ENCODE measurements at regions not wholly inside any gene's neighbourhood (a gene's known extent, or its start where the extent isn't known, plus 50 kb on each side); places are given as distances from the start of the nearest gene placed in this dataset.

- no peak overlapping the region for H3K4me3 ChIP-seq (ENCODE audit: control insufficient read depth, low read depth, low read length)
- DNase-seq (ENCODE audit: low read depth): peak; percentile 20
- peak; percentile 75 for TF ChIP-seq CTCF (IDR thresholded peaks at IDR 0.05; ENCODE audit: control insufficient read depth, insufficient read depth, low read depth, low read length, missing control alignments)
Observed at GRCh38 chr13:78137404-78138142, 218.9 kb upstream of the EDNRB start.

- no peak for TF ChIP-seq CTCF (IDR thresholded peaks at IDR 0.05; ENCODE audit: control insufficient read depth, insufficient read depth, low read depth, low read length, missing control alignments)
- H3K4me3 ChIP-seq (ENCODE audit: control insufficient read depth, low read depth, low read length): no peak overlapping the region
Observed at GRCh38 chr13:78136966-78137365, 218.3 kb upstream of the EDNRB start.

GRCh38 chr13:78133511-78133910 lies 214.9 kb upstream of the EDNRB start:
- no peak for DNase-seq (ENCODE audit: low read depth)
- H3K4me3 ChIP-seq (ENCODE audit: control insufficient read depth, low read depth, low read length): no peak overlapping the region
- no peak for TF ChIP-seq CTCF (IDR thresholded peaks at IDR 0.05; ENCODE audit: control insufficient read depth, insufficient read depth, low read depth, low read length, missing control alignments)

More at GRCh38 chr13:78136966-78137365, 218.3 kb upstream of the EDNRB start:
- no peak for DNase-seq (ENCODE audit: low read depth)

- DNase-seq (ENCODE audit: low read depth): no peak
- H3K4me3 ChIP-seq (ENCODE audit: control insufficient read depth, low read depth, low read length): no peak overlapping the region
- peak; percentile 19 for TF ChIP-seq CTCF (IDR thresholded peaks at IDR 0.05; ENCODE audit: control insufficient read depth, insufficient read depth, low read depth, low read length, missing control alignments)
Observed at GRCh38 chr13:78131811-78132210, 213.2 kb upstream of the EDNRB start.

DNA sequence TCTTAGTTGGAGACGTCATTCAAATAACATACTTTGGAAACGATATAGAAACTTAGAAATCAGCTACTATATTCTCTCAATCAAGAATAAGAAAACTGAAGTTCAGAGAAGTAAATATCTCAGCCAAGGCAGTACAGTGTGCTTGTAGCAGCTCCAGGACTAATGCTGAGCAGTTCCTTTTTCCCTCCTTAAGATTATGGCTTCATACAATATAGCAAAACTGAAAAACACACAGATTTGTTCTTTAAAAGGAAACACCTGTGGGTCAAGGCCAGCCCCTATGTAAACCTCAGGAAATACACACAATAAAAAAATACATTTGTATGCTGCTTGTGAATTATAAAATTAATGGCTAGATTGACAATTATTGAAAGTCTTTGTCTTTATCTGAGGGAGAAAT lies 212.7 kb upstream of the EDNRB start:
- no peak for TF ChIP-seq CTCF (IDR thresholded peaks at IDR 0.05; ENCODE audit: control insufficient read depth, insufficient read depth, low read depth, low read length, missing control alignments)
- no peak for DNase-seq (ENCODE audit: low read depth)
- no peak overlapping the region for H3K4me3 ChIP-seq (ENCODE audit: control insufficient read depth, low read depth, low read length)

GRCh38 chr13:78129823-78130222 lies 211.2 kb upstream of the EDNRB start:
- TF ChIP-seq CTCF (IDR thresholded peaks at IDR 0.05; ENCODE audit: control insufficient read depth, insufficient read depth, low read depth, low read length, missing control alignments): no peak
- H3K4me3 ChIP-seq (ENCODE audit: control insufficient read depth, low read depth, low read length): no peak overlapping the region
- DNase-seq (ENCODE audit: low read depth): no peak
